OCI-LY1 (cell line): ENCODE measurements at regions not wholly inside any gene's neighbourhood (a gene's known extent, or its start where the extent isn't known, plus 50 kb on each side); places are given as distances from the start of the nearest gene placed in this dataset.

Experiments
- H2AFZ ChIP-seq: fragments of 200-600 bp; sonication (generic), shearing (Covaris generic); 2 replicates; pipeline ENCODE4 v1.6.0; 2014; ENCODE audit warnings: antibody characterized with exemption, mild to moderate bottlenecking, low read length
- H3F3A ChIP-seq: fragments of 200-600 bp; sonication (generic), shearing (Covaris generic); 2 replicates; pipeline ENCODE4 v1.6.0; 2014; ENCODE audit warnings: mild to moderate bottlenecking, antibody characterized with exemption, low read length, moderate library complexity; ENCODE audit not compliant: insufficient read depth
- H3K27ac ChIP-seq: fragments of 200-600 bp; sonication (generic); 2 replicates; pipeline ENCODE4 v1.5.1; 2014; ENCODE audit warnings: low read length, mixed run types, mild to moderate bottlenecking, low read depth; ENCODE audit not compliant: poor library complexity, severe bottlenecking
- H3K27me3 ChIP-seq: fragments of 200-600 bp; sonication (generic); 2 replicates; pipeline ENCODE4 v1.6.0; 2014; ENCODE audit warnings: antibody characterized with exemption, mild to moderate bottlenecking, low read length, moderate library complexity; ENCODE audit not compliant: insufficient read depth
- H3K36me3 ChIP-seq: fragments of 200-600 bp; sonication (generic); 2 replicates; pipeline ENCODE4 v1.6.1; 2014; ENCODE audit warnings: mild to moderate bottlenecking, antibody characterized with exemption, low read length, moderate library complexity, mixed read lengths; ENCODE audit not compliant: insufficient read depth
- H3K4me1 ChIP-seq: fragments of 200-600 bp; sonication (generic); 2 replicates; pipeline ENCODE4 v1.5.1; 2014; ENCODE audit warnings: mild to moderate bottlenecking, low read length, moderate library complexity; ENCODE audit not compliant: insufficient read depth, severe bottlenecking
- H3K4me2 ChIP-seq: fragments of 200-600 bp; sonication (generic), shearing (Covaris generic); 2 replicates; pipeline ENCODE4 v1.6.1; 2014; ENCODE audit warnings: low read length
- H3K4me3 ChIP-seq: fragments of 200-600 bp; sonication (generic); 2 replicates; pipeline ENCODE4 v1.5.1; 2014; ENCODE audit warnings: low read length, low read depth, mild to moderate bottlenecking, mixed read lengths; ENCODE audit not compliant: poor library complexity, severe bottlenecking
- H3K79me2 ChIP-seq: fragments of 200-600 bp; shearing (Covaris generic); 2 replicates; pipeline ENCODE4 v1.6.1; 2016; ENCODE audit warnings: mixed run types, low read length, mixed read lengths; ENCODE audit not compliant: insufficient read depth
- H3K9ac ChIP-seq: fragments of 200-600 bp; sonication (generic), shearing (Covaris generic); 2 replicates; pipeline ENCODE4 v1.6.1; 2014; ENCODE audit warnings: mild to moderate bottlenecking, low read length, mixed read lengths
- H3K9me2 ChIP-seq: fragments of 200-600 bp; sonication (generic), shearing (Covaris generic); 2 replicates; pipeline ENCODE4 v1.6.1; 2014; ENCODE audit warnings: low read depth, mild to moderate bottlenecking, low read length, mixed read lengths
- H3K9me3 ChIP-seq: fragments of 200-600 bp; shearing (Covaris generic); 2 replicates; pipeline ENCODE4 v1.6.1; 2014; ENCODE audit warnings: low read length, mixed read lengths
- H4K20me1 ChIP-seq: fragments of 200-600 bp; sonication (generic), shearing (Covaris generic); 2 replicates; pipeline ENCODE4 v1.6.0; 2016; ENCODE audit warnings: mild to moderate bottlenecking, low read length; ENCODE audit not compliant: insufficient read depth
- EZH2 ChIP-seq: fragments of 200-600 bp; sonication (generic), shearing (Covaris generic); IDR thresholded peaks from 2 replicates; pipeline ENCODE4 v1.8.0; 2017; ENCODE audit warnings: borderline replicate concordance, mixed run types, mild to moderate bottlenecking, antibody characterized with exemption, low read length, moderate library complexity, mixed read lengths
- TF ChIP-seq, protein P1 (sequence below): fragments of 200-600 bp; sonication (generic), shearing (Covaris generic); IDR thresholded peaks from 2 replicates; pipeline ENCODE4 v1.5.1; 2017; ENCODE audit warnings: mild to moderate bottlenecking, antibody characterized with exemption, low read length, moderate library complexity, mixed read lengths

DNA sequence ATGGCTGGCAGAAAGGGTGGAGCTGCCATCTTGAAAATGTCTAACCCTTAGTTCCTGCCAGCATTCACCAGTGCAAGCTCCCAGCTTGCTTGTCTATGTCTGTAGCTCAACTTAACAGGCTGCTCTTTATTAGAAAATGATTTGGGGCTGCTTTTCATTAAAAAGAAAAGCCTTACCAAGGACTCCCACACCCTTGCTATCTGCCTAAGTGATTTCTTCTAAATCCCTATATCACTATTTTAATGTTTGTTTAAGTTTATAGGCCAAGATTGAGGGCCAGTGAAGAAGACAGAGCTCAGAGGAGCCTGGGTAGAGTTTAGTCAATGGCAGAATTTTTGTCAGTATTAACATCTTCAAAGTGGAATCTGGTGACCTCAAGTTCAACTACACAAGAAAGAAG is 336.8 kb upstream of the CHRM3 start:
- Histone ChIP-seq H3K9me3 (no peaks in the 10 kb centered on the region), H2AFZ (no peak overlapping the region), H4K20me1 (no peaks in the 10 kb centered on the region), H3K4me3 (no peak overlapping the region), H3K79me2 (no peaks in the 10 kb centered on the region), H3K27me3 (no peaks in the 10 kb centered on the region), H3K9ac (no peak overlapping the region), H3K27ac (no peak overlapping the region), H3K4me1 (no peaks in the 10 kb centered on the region), H3F3A (no peaks in the 10 kb centered on the region), H3K36me3 (no peaks in the 10 kb centered on the region), H3K9me2 (no peaks in the 10 kb centered on the region), H3K4me2 (no peak overlapping the region)
- TF ChIP-seq, protein P1, sequence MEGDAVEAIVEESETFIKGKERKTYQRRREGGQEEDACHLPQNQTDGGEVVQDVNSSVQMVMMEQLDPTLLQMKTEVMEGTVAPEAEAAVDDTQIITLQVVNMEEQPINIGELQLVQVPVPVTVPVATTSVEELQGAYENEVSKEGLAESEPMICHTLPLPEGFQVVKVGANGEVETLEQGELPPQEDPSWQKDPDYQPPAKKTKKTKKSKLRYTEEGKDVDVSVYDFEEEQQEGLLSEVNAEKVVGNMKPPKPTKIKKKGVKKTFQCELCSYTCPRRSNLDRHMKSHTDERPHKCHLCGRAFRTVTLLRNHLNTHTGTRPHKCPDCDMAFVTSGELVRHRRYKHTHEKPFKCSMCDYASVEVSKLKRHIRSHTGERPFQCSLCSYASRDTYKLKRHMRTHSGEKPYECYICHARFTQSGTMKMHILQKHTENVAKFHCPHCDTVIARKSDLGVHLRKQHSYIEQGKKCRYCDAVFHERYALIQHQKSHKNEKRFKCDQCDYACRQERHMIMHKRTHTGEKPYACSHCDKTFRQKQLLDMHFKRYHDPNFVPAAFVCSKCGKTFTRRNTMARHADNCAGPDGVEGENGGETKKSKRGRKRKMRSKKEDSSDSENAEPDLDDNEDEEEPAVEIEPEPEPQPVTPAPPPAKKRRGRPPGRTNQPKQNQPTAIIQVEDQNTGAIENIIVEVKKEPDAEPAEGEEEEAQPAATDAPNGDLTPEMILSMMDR = no peak
- TF ChIP-seq EZH2 = no peak

DNA sequence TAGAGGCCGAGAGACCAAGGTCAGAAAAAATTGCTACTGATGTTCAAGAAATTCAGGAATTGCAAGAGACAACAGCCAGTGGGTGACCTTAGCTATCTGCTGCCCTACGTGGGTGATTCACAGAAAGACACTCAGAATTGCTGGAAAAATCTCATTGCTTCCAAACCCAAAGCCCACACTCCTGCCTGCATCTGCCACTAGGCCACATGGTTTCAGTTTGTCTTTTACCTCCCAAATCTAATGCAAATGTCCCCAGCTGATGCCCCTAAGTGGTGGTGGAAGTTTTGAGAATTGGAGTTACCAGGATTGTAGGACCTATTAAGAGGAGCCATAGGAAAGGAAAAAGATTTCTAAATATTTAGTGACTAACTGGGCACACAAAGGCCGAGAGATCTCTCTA is 341.5 kb upstream of the CHRM3 start:
- Histone ChIP-seq H3K79me2 (no peaks in the 10 kb centered on the region), H3K9me2 (no peaks in the 10 kb centered on the region), H3K4me2 (no peak overlapping the region), H3K9me3 (no peaks in the 10 kb centered on the region), H3K36me3 (no peaks in the 10 kb centered on the region), H3K4me1 (no peaks in the 10 kb centered on the region), H3K9ac (no peak overlapping the region), H2AFZ (no peak overlapping the region), H3K27ac (no peak overlapping the region), H3K4me3 (no peak overlapping the region), H3F3A (no peaks in the 10 kb centered on the region), H4K20me1 (no peaks in the 10 kb centered on the region), H3K27me3 (no peaks in the 10 kb centered on the region)
- TF ChIP-seq, protein P1 = no peak
- TF ChIP-seq EZH2 = no peak

DNA sequence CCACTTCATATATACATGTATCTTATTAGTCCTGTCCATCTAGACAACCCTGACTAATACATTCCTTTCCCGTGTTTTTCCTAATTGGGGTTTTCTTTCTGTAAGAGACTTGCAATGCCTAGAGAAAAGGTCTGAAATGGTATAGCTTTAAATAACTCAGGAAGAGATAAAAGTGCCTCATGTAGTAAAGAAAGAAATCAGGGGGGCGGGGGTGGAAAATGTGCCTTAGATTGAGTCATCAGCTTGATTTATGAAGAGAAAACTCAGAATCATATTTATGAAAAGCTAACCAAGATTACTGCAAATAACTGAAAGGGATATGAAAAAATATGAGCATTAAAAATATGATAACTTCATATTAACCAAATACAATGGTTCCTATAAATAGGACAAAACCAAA is 345.8 kb upstream of the CHRM3 start:
- no peak overlapping the region for H2AFZ ChIP-seq

More for the DNA sequence above, 345.8 kb upstream of the CHRM3 start:
- no peaks in the 10 kb centered on the region for H3K9me3 ChIP-seq
- H3K4me3 ChIP-seq = no peak overlapping the region
- no peak overlapping the region for H3K4me2 ChIP-seq
- no peaks in the 10 kb centered on the region for H3F3A ChIP-seq
- no peak for TF ChIP-seq EZH2
- TF ChIP-seq, protein P1 = no peak
- H3K79me2 ChIP-seq = no peaks in the 10 kb centered on the region
- H3K27me3 ChIP-seq = no peaks in the 10 kb centered on the region
- H3K9ac ChIP-seq = no peak overlapping the region
- H3K9me2 ChIP-seq = no peaks in the 10 kb centered on the region
- no peak overlapping the region for H3K27ac ChIP-seq
- no peaks in the 10 kb centered on the region for H4K20me1 ChIP-seq
- no peaks in the 10 kb centered on the region for H3K4me1 ChIP-seq
- no peaks in the 10 kb centered on the region for H3K36me3 ChIP-seq
